Ovary (tissue), 3 donors: ENCODE measurements at regions not wholly inside any gene's neighbourhood (a gene's known extent, or its start where the extent isn't known, plus 50 kb on each side); places are given as distances from the start of the nearest gene placed in this dataset.

Source experiments
- CTCF ChIP-seq, 3 donors: fragments of 450-650 bp in 2 of 3; fragments of 200-600 bp in 1 of 3; IDR thresholded peaks; one replicate each; pipeline versions ENCODE4 v1.5.1 to v1.8.0; 2016 to 2022; ENCODE audit warnings: antibody characterized with exemption in 3 of 3, mild to moderate bottlenecking in 1 of 3
- EP300 ChIP-seq: sonication (generic); formaldehyde crosslinking; IDR thresholded peaks from one replicate; pipeline ENCODE4 v1.6.1; 2017; ENCODE audit warnings: antibody characterized with exemption
- POLR2A ChIP-seq: fragments of 450-650 bp; IDR thresholded peaks from one replicate; pipeline ENCODE4 v1.6.1; 2017; ENCODE audit warnings: antibody characterized with exemption, mild to moderate bottlenecking, moderate library complexity
- donor health status: DM: no; HTN: no; CAD: no.

GRCh38 chr12:125311050-125311449 lies 245.8 kb downstream of the AACS start:
- TF ChIP-seq CTCF (IDR thresholded peaks at IDR 0.05) (no peak), POLR2A (no peak), EP300 (no peak)
